SU-DHL-6 (cell line): ENCODE measurements at regions not wholly inside any gene's neighbourhood (a gene's known extent, or its start where the extent isn't known, plus 50 kb on each side); places are given as distances from the start of the nearest gene placed in this dataset.

Experiments
- CTCF ChIP-seq: fragments of 200-600 bp; sonication (generic); IDR thresholded peaks from one replicate; pipeline ENCODE4 v1.5.1; 2017; ENCODE audit warnings: antibody characterized with exemption, mild to moderate bottlenecking, low read length, moderate library complexity; ENCODE audit not compliant: insufficient read depth, poor library complexity, severe bottlenecking
- EZH2phosphoT487 ChIP-seq: fragments of 200-600 bp; sonication (generic), shearing (Covaris generic); conservative IDR thresholded peaks from 2 replicates; pipeline ENCODE4 v1.6.1; 2018; ENCODE audit warnings: mild to moderate bottlenecking, antibody characterized with exemption, low read length, moderate library complexity, mixed read lengths

GRCh38 chr13:33927315-33927714 lies 109.4 kb downstream of the RFC3 start:
- TF ChIP-seq EZH2phosphoT487: no peak
- TF ChIP-seq CTCF: no peak
